ENCODE measurements at regions not wholly inside any gene's neighbourhood (a gene's known extent, or its start where the extent isn't known, plus 50 kb on each side); places are given as distances from the start of the nearest gene placed in this dataset.

DNA sequence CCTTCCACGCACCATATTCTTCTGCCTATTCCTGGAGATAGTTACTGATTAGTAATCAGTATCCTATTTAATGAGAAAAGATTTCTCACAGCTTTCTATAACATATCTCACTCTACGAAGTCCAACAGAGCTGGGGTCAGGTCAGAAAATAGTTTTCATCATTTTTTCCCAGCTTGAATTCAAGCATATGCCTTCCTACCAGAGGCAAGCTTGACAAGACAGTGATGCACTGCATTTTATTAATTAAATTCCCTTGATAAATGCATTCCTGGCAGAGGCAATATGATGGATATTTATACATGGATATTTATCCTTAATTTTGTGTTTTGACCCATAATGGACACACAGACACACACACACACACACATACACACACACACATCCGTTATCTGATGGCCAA, 961.4 kb downstream of the EPHA3 start:
- Histone ChIP-seq H3K23me2 (ENCODE audit: low read depth, low read length) (no peaks in the 10 kb centered on the region; the same call in 1 of the 2 replicates), H3K14ac (ENCODE audit: insufficient read length) (no peak overlapping the region), H2AFZ (ENCODE audit: low read length) (no peak overlapping the region), H3K4me3 (ENCODE audit: extremely low read depth in 1 of 4, insufficient read depth in 2 of 4, low read depth in 3 of 4, low read length in 4 of 4) (no peak overlapping the region), H2BK5ac (ENCODE audit: low read depth, low read length) (peak overlapping the region; percentile 61; the same call in 1 of the 2 replicates), H3K79me1 (ENCODE audit: low read depth, low read length) (no peaks in the 10 kb centered on the region), H4K8ac (ENCODE audit: extremely low read depth, insufficient read depth, low read length) (no peak overlapping the region), H3K18ac (ENCODE audit: extremely low read depth, low read length) (no peak overlapping the region; the same call in 1 of the 2 replicates), H3K79me2 (ENCODE audit: control insufficient read depth in 1 of 2, insufficient read depth in 2 of 2, low read length in 2 of 2) (no peaks in the 10 kb centered on the region), H4K91ac (replicated peaks; ENCODE audit: insufficient read length, low read length) (peak overlapping the region; percentile 82), H3K4me1 (replicated peaks in 1 of 4; ENCODE audit: control insufficient read depth in 3 of 4, insufficient read depth in 4 of 4, low read length in 3 of 4) (peaks cover 0 to 6% (median 0%) of the 10 kb centered on the region in 4 experiments; a peak in 1 of 7 replicates), H3K36me3 (ENCODE audit: control insufficient read depth in 2 of 4, insufficient read depth in 4 of 4, low read length in 3 of 4) (no peaks in the 10 kb centered on the region), H2AK5ac (ENCODE audit: low read depth, low read length) (no peak overlapping the region), H3K27me3 (replicated peaks in 1 of 4; ENCODE audit: control insufficient read depth in 3 of 4, extremely low read depth in 1 of 4, insufficient read depth in 3 of 4, low read length in 3 of 4) (no peaks in the 10 kb centered on the region), H3K4me2 (ENCODE audit: insufficient read depth in 1 of 2, low read depth in 2 of 2, low read length in 2 of 2) (no peak overlapping the region), H3K56ac (replicated peaks; ENCODE audit: insufficient read length, low read depth, low read length) (peak overlapping the region; percentile 92), H4K5ac (ENCODE audit: insufficient read length, low read depth, low read length) (peak overlapping the region; percentile 8), H2BK15ac (ENCODE audit: low read length) (no peak overlapping the region), H4K20me1 (replicated peaks in 1 of 2; ENCODE audit: control insufficient read depth in 1 of 2, insufficient read depth in 2 of 2, low read length in 2 of 2) (no peaks in the 10 kb centered on the region), H2BK120ac (replicated peaks; ENCODE audit: low read depth, low read length) (peak overlapping the region; percentile 79), H3K9ac (replicated peaks in 1 of 4; ENCODE audit: extremely low read depth in 1 of 4, low read depth in 3 of 4, low read length in 3 of 4) (no peak overlapping the region), H3K4ac (replicated peaks; ENCODE audit: insufficient read length, low read depth, low read length) (no peak overlapping the region), H3K9me3 (ENCODE audit: insufficient read depth in 2 of 2, low read depth in 1 of 2, low read length in 1 of 2) (peaks cover 0 to 4% of the 10 kb centered on the region in 2 experiments; a peak in 1 of 4 replicates), H2BK12ac (ENCODE audit: low read depth, low read length) (no peak overlapping the region), H2BK20ac (ENCODE audit: low read length) (peak overlapping the region; percentile 94; the same call in 1 of the 2 replicates), H3K23ac (ENCODE audit: insufficient read length) (no peak overlapping the region), H3K27ac (ENCODE audit: low read depth, low read length) (no peak overlapping the region)
- ChIA-PET POLR2A (ENCODE audit: partially characterized antibody) (no interaction called here), CTCF (ENCODE audit: partially characterized antibody) (interaction anchor here (0.6 kb wide), 1 partner anchor 8 kb away, joined by 3 read pairs; no protein-coding TSS in a partner anchor)
- FAIRE-seq (no peak), DNase-seq (ENCODE audit: low read depth in 1 of 2, low spot score in 2 of 2) (no peak)
- TF ChIP-seq TAF7 (optimal IDR thresholded peaks at IDR 0.05; ENCODE audit: borderline replicate concordance, low read depth, low read length): no peak
- TF ChIP-seq CREB1 (IDR thresholded peaks at IDR 0.05): no peak
- TF ChIP-seq POLR2A (IDR thresholded peaks at IDR 0.05; ENCODE audit: control extremely low read depth in 1 of 2, low read depth in 2 of 2, low read length in 2 of 2): no peak
- no peak for TF ChIP-seq BCL11A (IDR thresholded peaks at IDR 0.05; ENCODE audit: low read depth in 2 of 2, low read length in 2 of 2)
- no peak for TF ChIP-seq SIRT6 (IDR thresholded peaks at IDR 0.05; ENCODE audit: low read length)
- 94% methylated on average over 3 of the region's 3 CpGs; no CpG with 5 or more reads in 1 of the 2 experiments for WGBS, 2 experiments (ENCODE audit: extremely low coverage in 1 of 2, insufficient coverage in 1 of 2, insufficient read length in 1 of 2, insufficient replicate concordance in 2 of 2, low coverage in 1 of 2, low lambda C conversion rate in 2 of 2, missing lambda C conversion rate in 1 of 2)

Data from H1 (cell line).